Breast epithelium (tissue), 3 donors: ENCODE measurements at regions not wholly inside any gene's neighbourhood (a gene's known extent, or its start where the extent isn't known, plus 50 kb on each side); places are given as distances from the start of the nearest gene placed in this dataset.

ENCODE experiments used
- CTCF ChIP-seq, 3 donors: fragments of 450-650 bp; IDR thresholded peaks; one replicate each; pipeline ENCODE4 v1.5.1; 2016 to 2017; ENCODE audit warnings: antibody characterized with exemption in 3 of 3, mild to moderate bottlenecking in 3 of 3, moderate library complexity in 3 of 3
- POLR2A ChIP-seq: fragments of 450-650 bp; IDR thresholded peaks from one replicate; pipeline ENCODE4 v1.6.1; 2016; ENCODE audit warnings: antibody characterized with exemption, mild to moderate bottlenecking, moderate library complexity
- POLR2AphosphoS5 ChIP-seq, 3 donors: sonication (generic); formaldehyde crosslinking; IDR thresholded peaks; one replicate each; pipeline ENCODE4 v1.6.1; 2017; ENCODE audit warnings: antibody characterized with exemption in 3 of 3

GRCh38 chr12:91309450-91309849, 126.8 kb upstream of the DCN start:
- TF ChIP-seq CTCF (IDR thresholded peaks at IDR 0.05) (no peak), POLR2A (no peak), POLR2AphosphoS5 (IDR thresholded peaks at IDR 0.05) (no peak)
